Ishikawa (cell line): ENCODE measurements at regions not wholly inside any gene's neighbourhood (a gene's known extent, or its start where the extent isn't known, plus 50 kb on each side); places are given as distances from the start of the nearest gene placed in this dataset.

Experiments used
- EGR1 ChIP-seq: IDR thresholded peaks from 2 replicates; pipeline ENCODE4 v1.6.1; 2012
- EP300 ChIP-seq: IDR thresholded peaks from 2 replicates; pipeline ENCODE4 v1.6.1; 2012; ENCODE audit warnings: borderline replicate concordance
- RAD21 ChIP-seq: IDR thresholded peaks from 2 replicates; pipeline ENCODE4 v1.6.1; 2012; ENCODE audit warnings: low read depth
- REST ChIP-seq: IDR thresholded peaks from 2 replicates; pipeline ENCODE4 v1.6.1; 2012; ENCODE audit warnings: low read depth, mild to moderate bottlenecking
- TAF1 ChIP-seq: IDR thresholded peaks from 2 replicates; pipeline ENCODE4 v1.6.1; 2012; ENCODE audit warnings: low read depth, mild to moderate bottlenecking
- TCF12 ChIP-seq: IDR thresholded peaks from 2 replicates; pipeline ENCODE4 v1.6.1; 2012; ENCODE audit warnings: low read depth
- TEAD4 ChIP-seq: IDR thresholded peaks from 2 replicates; pipeline ENCODE4 v1.6.1; 2012
- YY1 ChIP-seq: IDR thresholded peaks from 2 replicates; pipeline ENCODE4 v1.6.1; 2012; ENCODE audit warnings: low read depth
- TF ChIP-seq, protein P1 (sequence below): IDR thresholded peaks from 2 replicates; pipeline ENCODE4 v1.6.1; 2012

DNA sequence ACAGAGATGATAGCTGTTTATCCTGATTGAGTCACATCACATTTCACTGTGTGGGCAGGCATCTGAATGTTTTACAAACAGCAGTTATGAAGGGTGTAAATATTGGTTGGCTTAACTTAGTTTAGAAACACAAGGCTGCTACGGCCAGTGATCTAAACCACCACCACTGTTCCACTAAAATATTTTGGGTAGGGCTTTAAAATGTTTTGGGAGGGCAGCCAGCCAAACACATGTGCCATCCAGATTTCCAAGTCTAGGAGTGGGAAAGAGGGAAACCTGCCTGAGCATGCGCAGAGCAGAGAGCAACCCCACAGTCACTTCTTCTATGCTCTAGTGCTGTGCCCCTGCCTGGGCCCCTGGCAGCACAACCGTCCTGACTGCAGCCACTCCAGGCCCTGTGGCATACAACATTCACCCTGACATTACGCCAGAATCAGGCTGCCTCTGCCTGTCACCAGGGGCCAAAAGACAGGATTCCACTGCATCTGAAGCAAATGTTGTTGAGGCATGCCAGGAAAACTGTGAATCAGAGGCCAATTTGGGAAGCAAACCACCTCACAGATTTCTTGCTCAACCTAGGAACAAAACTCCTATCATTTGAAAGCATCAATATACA is 74.8 kb upstream of the COL5A2 start:
- TF ChIP-seq REST = no peak
- no peak for TF ChIP-seq RAD21
- no peak for TF ChIP-seq EP300
- TF ChIP-seq TEAD4 = no peak
- TF ChIP-seq YY1 = no peak
- TF ChIP-seq, protein P1, sequence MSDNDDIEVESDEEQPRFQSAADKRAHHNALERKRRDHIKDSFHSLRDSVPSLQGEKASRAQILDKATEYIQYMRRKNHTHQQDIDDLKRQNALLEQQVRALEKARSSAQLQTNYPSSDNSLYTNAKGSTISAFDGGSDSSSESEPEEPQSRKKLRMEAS = no peak
- TF ChIP-seq TAF1 = no peak
- TF ChIP-seq EGR1 = no peak
- no peak for TF ChIP-seq TCF12
